Fibroblast of pulmonary artery (primary cell): ENCODE measurements at regions not wholly inside any gene's neighbourhood (a gene's known extent, or its start where the extent isn't known, plus 50 kb on each side); places are given as distances from the start of the nearest gene placed in this dataset.
"Not testable (repeated sequence)": the region's sequence is repeated elsewhere in the genome, so short reads cannot be mapped to it uniquely, and the experiment has no call there.

Experiments used
- DNase-seq: peaks from one replicate; pipeline ENCODE4 v3.0.0-alpha.2; 2010; ENCODE audit warnings: low read depth
- H3K4me3 ChIP-seq: replicated peaks from 2 replicates; pipeline ENCODE4 v1.5.1; 2011; ENCODE audit warnings: low read depth, mild to moderate bottlenecking, control low read depth, low read length, moderate library complexity
- CTCF ChIP-seq: IDR thresholded peaks from 2 replicates; pipeline ENCODE4 v1.5.1; 2011; ENCODE audit warnings: mild to moderate bottlenecking, control low read depth, low read length, inconsistent platforms; ENCODE audit errors: missing control alignments

DNA sequence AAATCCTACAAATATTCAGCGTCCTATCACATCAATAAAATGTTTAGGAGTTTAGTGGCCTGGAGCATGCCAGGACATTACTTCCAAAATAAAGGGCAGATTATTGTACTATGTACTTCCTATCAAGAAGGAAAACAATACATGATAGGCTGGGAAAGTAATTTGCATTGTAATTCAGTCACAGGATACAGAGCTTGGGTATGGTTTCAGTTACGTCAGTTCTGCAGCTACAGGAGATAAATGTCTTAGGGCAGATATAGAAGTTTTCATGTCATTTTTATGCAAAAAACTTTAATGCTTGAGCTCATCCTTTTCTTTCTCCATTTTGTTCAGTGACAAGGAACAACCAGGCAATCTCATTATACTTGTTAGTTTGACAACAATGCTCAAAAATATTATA, 155.2 kb downstream of the NFKBIZ start:
- DNase-seq, result no peak
- no peak overlapping the region for H3K4me3 ChIP-seq
- no peak for TF ChIP-seq CTCF

GRCh38 chr3:102005551-102005950, 156.2 kb downstream of the NFKBIZ start:
- TF ChIP-seq CTCF, result no peak

GRCh38 chr3:102006812-102007485, 157.6 kb downstream of the NFKBIZ start:
- no peak for TF ChIP-seq CTCF
- H3K4me3 ChIP-seq, result no peak overlapping the region
- DNase-seq, result peak; percentile 96

More at GRCh38 chr3:102005551-102005950, 156.2 kb downstream of the NFKBIZ start:
- no peak overlapping the region for H3K4me3 ChIP-seq
- DNase-seq, result no peak

DNA sequence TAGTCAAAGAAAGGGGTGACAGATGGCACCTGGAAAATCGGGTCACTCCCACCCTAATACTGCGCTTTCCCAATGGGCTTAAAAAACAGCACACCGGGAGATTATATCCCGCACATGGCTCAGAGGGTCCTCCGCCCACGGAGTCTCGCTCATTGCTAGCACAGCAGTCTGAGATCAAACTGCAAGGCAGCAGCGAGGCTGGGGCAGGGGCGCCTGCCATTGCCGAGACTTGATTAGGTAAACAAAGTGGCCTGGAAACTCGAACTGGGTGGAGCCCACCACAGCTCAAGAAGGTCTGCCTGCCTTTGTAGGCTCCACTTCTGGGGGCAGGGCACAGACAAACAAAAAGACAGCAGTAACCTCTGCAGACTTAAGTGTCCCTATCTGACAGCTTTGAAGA, 159.1 kb downstream of the NFKBIZ start:
- DNase-seq, H3K4me3 ChIP-seq: not testable (repeated sequence)

DNA sequence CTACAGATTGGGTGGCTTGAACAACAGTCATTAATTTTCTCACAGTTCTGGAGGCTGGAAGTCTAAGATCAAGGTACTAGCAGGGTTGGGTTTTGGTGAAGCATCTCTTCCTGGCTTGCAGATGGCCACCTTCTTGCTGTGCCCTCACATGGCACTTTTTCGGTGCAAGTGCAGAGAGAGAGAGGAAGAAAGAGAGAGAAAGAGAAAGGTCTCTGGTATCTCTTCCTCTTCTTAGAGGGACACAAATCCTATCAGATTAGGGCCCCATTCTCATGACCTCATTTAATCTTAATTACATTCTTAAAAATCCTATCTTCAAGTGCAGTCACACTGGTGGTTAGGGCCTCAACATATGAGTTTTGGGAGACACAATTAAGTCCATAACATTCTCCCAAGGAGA, 167.1 kb downstream of the NFKBIZ start:
- no peak for DNase-seq
- no peak overlapping the region for H3K4me3 ChIP-seq
- no peak for TF ChIP-seq CTCF

GRCh38 chr3:102017784-102018183, 168.5 kb downstream of the NFKBIZ start:
- no peak for TF ChIP-seq CTCF
- H3K4me3 ChIP-seq, result no peak overlapping the region
- no peak for DNase-seq

DNA sequence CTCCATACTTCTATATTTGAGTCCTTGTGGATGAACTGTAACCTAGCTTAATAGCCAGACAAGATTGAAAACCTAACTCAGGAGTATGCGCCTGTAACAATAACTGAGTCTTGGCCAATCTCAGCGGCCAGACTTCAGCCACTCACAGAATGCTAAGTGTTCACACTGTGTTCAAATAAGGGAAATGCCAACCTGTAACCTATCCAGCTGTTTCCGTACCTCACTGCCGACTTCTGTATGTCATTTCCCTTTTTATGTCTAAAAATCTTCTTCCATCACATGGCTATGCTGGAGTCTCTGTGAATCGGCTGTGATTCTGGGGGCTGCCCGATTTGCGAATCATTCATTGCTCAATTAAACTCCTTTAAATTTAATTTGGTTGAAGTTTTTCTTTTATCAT, 169.2 kb downstream of the NFKBIZ start:
- TF ChIP-seq CTCF, result no peak
- DNase-seq, result no peak
- H3K4me3 ChIP-seq, result no peak overlapping the region

- no peak overlapping the region for H3K4me3 ChIP-seq
- DNase-seq, result no peak
- no peak for TF ChIP-seq CTCF
Measured at GRCh38 chr3:102020735-102021134, 171.4 kb downstream of the NFKBIZ start.
